ENCODE measurements at regions not wholly inside any gene's neighbourhood (a gene's known extent, or its start where the extent isn't known, plus 50 kb on each side); places are given as distances from the start of the nearest gene placed in this dataset.

DNA sequence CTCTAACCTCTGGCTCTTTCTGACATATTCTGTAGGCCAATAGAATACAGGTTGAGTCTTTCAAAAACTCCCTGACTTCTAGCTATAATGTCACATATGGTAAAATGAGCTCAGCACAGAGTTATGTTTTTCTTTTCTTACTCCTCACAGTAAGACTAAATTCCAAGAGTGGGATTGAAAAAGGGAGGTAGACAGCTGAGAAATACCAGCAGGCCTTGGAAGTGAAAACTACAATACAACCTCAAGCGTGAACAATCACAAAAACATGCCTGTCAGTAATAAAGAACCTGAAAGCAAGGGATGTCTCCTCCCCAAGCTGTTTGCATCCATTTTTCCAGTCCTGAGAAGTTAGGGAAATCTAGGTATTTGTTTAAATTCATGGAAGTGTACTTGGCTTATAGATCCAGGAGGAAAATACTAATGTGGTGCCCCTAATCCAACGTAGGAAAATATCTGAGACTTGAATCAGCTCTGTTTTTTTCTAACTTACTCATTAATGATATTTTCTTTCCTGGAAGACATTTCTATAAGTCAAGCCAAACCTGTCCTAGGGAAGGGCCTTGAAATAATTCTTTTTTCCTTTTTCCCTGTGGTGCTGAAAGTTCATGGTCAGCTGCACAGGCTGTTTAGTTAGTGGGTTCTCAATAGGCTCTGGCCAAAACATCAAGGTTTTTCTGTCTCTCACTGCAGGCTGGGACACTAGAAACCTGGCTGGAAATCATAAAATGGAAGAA, 167.9 kb upstream of the SPATS2L start:
- no peaks in the 10 kb centered on the region for H3K36me3 ChIP-seq (ENCODE audit: insufficient read depth, low read length)

GRCh38 chr2:200144571-200144970, 161.9 kb upstream of the SPATS2L start:
- Histone ChIP-seq H3K27me3 (ENCODE audit: insufficient read depth, low read length) (no peaks in the 10 kb centered on the region), H3K27ac (ENCODE audit: low read depth, low read length, poor library complexity, severe bottlenecking) (no peak overlapping the region), H3F3A (ENCODE audit: insufficient read depth, low read length) (no peaks in the 10 kb centered on the region), H3K9me2 (ENCODE audit: low read depth, low read length) (no peaks in the 10 kb centered on the region), H3K4me1 (ENCODE audit: insufficient read depth, low read length, severe bottlenecking) (no peaks in the 10 kb centered on the region), H3K36me3 (ENCODE audit: insufficient read depth, low read length) (no peaks in the 10 kb centered on the region), H2AFZ (ENCODE audit: low read length) (no peak overlapping the region), H3K4me2 (ENCODE audit: low read length) (no peak overlapping the region), H3K9ac (ENCODE audit: low read length) (no peak overlapping the region), H3K9me3 (ENCODE audit: low read length) (no peaks in the 10 kb centered on the region), H3K4me3 (ENCODE audit: low read depth, low read length, poor library complexity, severe bottlenecking) (no peak overlapping the region), H4K20me1 (ENCODE audit: insufficient read depth, low read length) (no peaks in the 10 kb centered on the region), H3K79me2 (ENCODE audit: insufficient read depth, low read length) (no peaks in the 10 kb centered on the region)
- TF ChIP-seq, protein P1, sequence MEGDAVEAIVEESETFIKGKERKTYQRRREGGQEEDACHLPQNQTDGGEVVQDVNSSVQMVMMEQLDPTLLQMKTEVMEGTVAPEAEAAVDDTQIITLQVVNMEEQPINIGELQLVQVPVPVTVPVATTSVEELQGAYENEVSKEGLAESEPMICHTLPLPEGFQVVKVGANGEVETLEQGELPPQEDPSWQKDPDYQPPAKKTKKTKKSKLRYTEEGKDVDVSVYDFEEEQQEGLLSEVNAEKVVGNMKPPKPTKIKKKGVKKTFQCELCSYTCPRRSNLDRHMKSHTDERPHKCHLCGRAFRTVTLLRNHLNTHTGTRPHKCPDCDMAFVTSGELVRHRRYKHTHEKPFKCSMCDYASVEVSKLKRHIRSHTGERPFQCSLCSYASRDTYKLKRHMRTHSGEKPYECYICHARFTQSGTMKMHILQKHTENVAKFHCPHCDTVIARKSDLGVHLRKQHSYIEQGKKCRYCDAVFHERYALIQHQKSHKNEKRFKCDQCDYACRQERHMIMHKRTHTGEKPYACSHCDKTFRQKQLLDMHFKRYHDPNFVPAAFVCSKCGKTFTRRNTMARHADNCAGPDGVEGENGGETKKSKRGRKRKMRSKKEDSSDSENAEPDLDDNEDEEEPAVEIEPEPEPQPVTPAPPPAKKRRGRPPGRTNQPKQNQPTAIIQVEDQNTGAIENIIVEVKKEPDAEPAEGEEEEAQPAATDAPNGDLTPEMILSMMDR (IDR thresholded peaks at IDR 0.05; ENCODE audit: low read length), result no peak
- no peak for TF ChIP-seq EZH2 (IDR thresholded peaks at IDR 0.05; ENCODE audit: borderline replicate concordance, low read length)

More for the DNA sequence above, 167.9 kb upstream of the SPATS2L start:
- Histone ChIP-seq H4K20me1 (ENCODE audit: insufficient read depth, low read length) (no peaks in the 10 kb centered on the region), H3K79me2 (ENCODE audit: insufficient read depth, low read length) (no peaks in the 10 kb centered on the region), H3K27me3 (ENCODE audit: insufficient read depth, low read length) (no peaks in the 10 kb centered on the region), H3K9ac (ENCODE audit: low read length) (no peak overlapping the region), H2AFZ (ENCODE audit: low read length) (no peak overlapping the region), H3F3A (ENCODE audit: insufficient read depth, low read length) (no peaks in the 10 kb centered on the region), H3K4me1 (ENCODE audit: insufficient read depth, low read length, severe bottlenecking) (no peaks in the 10 kb centered on the region), H3K4me2 (ENCODE audit: low read length) (no peak overlapping the region), H3K9me2 (ENCODE audit: low read depth, low read length) (no peaks in the 10 kb centered on the region), H3K27ac (ENCODE audit: low read depth, low read length, poor library complexity, severe bottlenecking) (no peak overlapping the region), H3K9me3 (ENCODE audit: low read length) (no peaks in the 10 kb centered on the region), H3K4me3 (ENCODE audit: low read depth, low read length, poor library complexity, severe bottlenecking) (no peak overlapping the region)
- TF ChIP-seq EZH2 (IDR thresholded peaks at IDR 0.05; ENCODE audit: borderline replicate concordance, low read length), result no peak
- TF ChIP-seq, protein P1 (IDR thresholded peaks at IDR 0.05; ENCODE audit: low read length), result no peak

GRCh38 chr2:200146501-200146900, 160.0 kb upstream of the SPATS2L start:
- TF ChIP-seq, protein P1 (IDR thresholded peaks at IDR 0.05; ENCODE audit: low read length), result no peak
- H2AFZ ChIP-seq (ENCODE audit: low read length), result no peak overlapping the region
- no peaks in the 10 kb centered on the region for H3K4me1 ChIP-seq (ENCODE audit: insufficient read depth, low read length, severe bottlenecking)
- H3F3A ChIP-seq (ENCODE audit: insufficient read depth, low read length), result no peaks in the 10 kb centered on the region
- H4K20me1 ChIP-seq (ENCODE audit: insufficient read depth, low read length), result no peaks in the 10 kb centered on the region
- no peaks in the 10 kb centered on the region for H3K9me3 ChIP-seq (ENCODE audit: low read length)
- no peak overlapping the region for H3K4me2 ChIP-seq (ENCODE audit: low read length)
- no peaks in the 10 kb centered on the region for H3K9me2 ChIP-seq (ENCODE audit: low read depth, low read length)
- no peaks in the 10 kb centered on the region for H3K27me3 ChIP-seq (ENCODE audit: insufficient read depth, low read length)
- H3K4me3 ChIP-seq (ENCODE audit: low read depth, low read length, poor library complexity, severe bottlenecking), result no peak overlapping the region
- no peak overlapping the region for H3K27ac ChIP-seq (ENCODE audit: low read depth, low read length, poor library complexity, severe bottlenecking)
- no peak overlapping the region for H3K9ac ChIP-seq (ENCODE audit: low read length)
- H3K36me3 ChIP-seq (ENCODE audit: insufficient read depth, low read length), result no peaks in the 10 kb centered on the region
- H3K79me2 ChIP-seq (ENCODE audit: insufficient read depth, low read length), result no peaks in the 10 kb centered on the region

Measured in OCI-LY1 (cell line).